H9 (cell line): ENCODE measurements at regions not wholly inside any gene's neighbourhood (a gene's known extent, or its start where the extent isn't known, plus 50 kb on each side); places are given as distances from the start of the nearest gene placed in this dataset.

Experiments used
- DNase-seq: peaks from one replicate; pipeline ENCODE4 v3.0.0-alpha.2; 2017
- H2AFZ ChIP-seq: one replicate; pipeline ENCODE4 v1.6.1; 2013; ENCODE audit warnings: mild to moderate bottlenecking, low read length, control low read depth, moderate library complexity
- H2AK5ac ChIP-seq: 2 replicates; pipeline ENCODE4 v1.6.1; 2013; ENCODE audit warnings: low read length, control low read depth, mixed read lengths; ENCODE audit not compliant: insufficient read length
- H2BK120ac ChIP-seq: one replicate; pipeline ENCODE4 v1.6.1; 2013; ENCODE audit warnings: low read depth, mild to moderate bottlenecking, low read length, control low read depth, inconsistent platforms; ENCODE audit not compliant: poor library complexity, severe bottlenecking
- H2BK12ac ChIP-seq: 2 replicates; pipeline ENCODE4 v1.6.1; 2013; ENCODE audit warnings: low read length, control low read depth, mixed read lengths, low read depth; ENCODE audit not compliant: insufficient read length
- H2BK15ac ChIP-seq: 2 replicates; pipeline ENCODE4 v1.6.1; 2013; ENCODE audit warnings: low read depth, low read length, control low read depth
- H2BK20ac ChIP-seq: one replicate; pipeline ENCODE4 v1.6.1; 2013; ENCODE audit warnings: low read depth, mild to moderate bottlenecking, low read length, control low read depth, inconsistent platforms; ENCODE audit not compliant: poor library complexity, severe bottlenecking
- H2BK5ac ChIP-seq: 2 replicates; pipeline ENCODE4 v1.6.1; 2013; ENCODE audit warnings: low read length, control low read depth, mixed read lengths; ENCODE audit not compliant: insufficient read length
- H3K14ac ChIP-seq: 2 replicates; pipeline ENCODE4 v1.6.1; 2013; ENCODE audit warnings: low read length, control low read depth; ENCODE audit not compliant: insufficient read depth
- H3K18ac ChIP-seq: 2 replicates; pipeline ENCODE4 v1.6.1; 2013; ENCODE audit warnings: low read depth, mild to moderate bottlenecking, mixed read lengths, low read length, control low read depth; ENCODE audit not compliant: insufficient read length
- H3K23ac ChIP-seq: 2 replicates; pipeline ENCODE4 v1.6.1; 2013; ENCODE audit warnings: low read length, control low read depth, mixed read lengths, low read depth; ENCODE audit not compliant: insufficient read length
- H3K23me2 ChIP-seq: 2 replicates; pipeline ENCODE4 v1.6.1; 2013; ENCODE audit warnings: low read depth, mild to moderate bottlenecking, mixed read lengths, low read length, control low read depth; ENCODE audit not compliant: insufficient read length, poor library complexity, severe bottlenecking
- H3K27ac ChIP-seq: 2 replicates; pipeline ENCODE4 v1.5.1; 2013; ENCODE audit warnings: low read length, control low read depth, mixed read lengths, low read depth; ENCODE audit not compliant: insufficient read length
- H3K27me3 ChIP-seq: 2 replicates; pipeline ENCODE4 v1.6.1; 2013; ENCODE audit warnings: low read length, control low read depth, inconsistent platforms; ENCODE audit not compliant: insufficient read depth
- H3K4ac ChIP-seq: 2 replicates; pipeline ENCODE4 v1.6.1; 2013; ENCODE audit warnings: low read depth, mild to moderate bottlenecking, control low read depth, inconsistent platforms, low read length, moderate library complexity
- H3K4me1 ChIP-seq: 2 replicates; pipeline ENCODE4 v1.6.1; 2013; ENCODE audit warnings: low read length, control low read depth, inconsistent platforms; ENCODE audit not compliant: insufficient read depth
- H3K4me2 ChIP-seq: 2 replicates; pipeline ENCODE4 v1.6.1; 2013; ENCODE audit warnings: low read length, control low read depth, mixed read lengths; ENCODE audit not compliant: insufficient read length, insufficient read depth
- H3K56ac ChIP-seq: 2 replicates; pipeline ENCODE4 v1.6.1; 2013; ENCODE audit warnings: low read depth, mild to moderate bottlenecking, mixed read lengths, low read length, control low read depth; ENCODE audit not compliant: insufficient read length
- H3K79me1 ChIP-seq: 2 replicates; pipeline ENCODE4 v1.6.1; 2013; ENCODE audit warnings: low read depth, mild to moderate bottlenecking, moderate library complexity, low read length, control low read depth, inconsistent platforms; ENCODE audit not compliant: insufficient read depth, poor library complexity, severe bottlenecking
- H3K79me2 ChIP-seq: 2 replicates; pipeline ENCODE4 v1.6.1; 2013; ENCODE audit warnings: low read length, control low read depth, inconsistent platforms; ENCODE audit not compliant: insufficient read depth
- H3K9ac ChIP-seq: 2 replicates; pipeline ENCODE4 v1.6.1; 2013; ENCODE audit warnings: low read length, control low read depth, mixed read lengths; ENCODE audit not compliant: insufficient read length; ENCODE audit errors: extremely low read depth
- H3K9me3 ChIP-seq: one replicate; pipeline ENCODE4 v1.6.1; 2013; ENCODE audit warnings: low read depth, low read length, inconsistent platforms; ENCODE audit not compliant: control insufficient read depth
- H3T11ph ChIP-seq: one replicate; pipeline ENCODE4 v1.6.1; 2013; ENCODE audit warnings: mild to moderate bottlenecking, low read length, control low read depth, inconsistent platforms
- H4K20me1 ChIP-seq: one replicate; pipeline ENCODE4 v1.6.1; 2013; ENCODE audit not compliant: control insufficient read depth, insufficient read length, insufficient read depth
- H4K5ac ChIP-seq: 2 replicates; pipeline ENCODE4 v1.6.1; 2013; ENCODE audit warnings: low read depth, mild to moderate bottlenecking, mixed read lengths, low read length, control low read depth; ENCODE audit not compliant: insufficient read length
- H4K8ac ChIP-seq: replicated peaks from 2 replicates; pipeline ENCODE4 v1.6.1; 2013; ENCODE audit warnings: low read length, control low read depth, mixed read lengths, low read depth; ENCODE audit not compliant: insufficient read length
- H4K91ac ChIP-seq: 2 replicates; pipeline ENCODE4 v1.6.1; 2013; ENCODE audit warnings: low read depth, mild to moderate bottlenecking, moderate library complexity, mixed read lengths, low read length, control low read depth; ENCODE audit not compliant: insufficient read length
- H3K27ac Mint-ChIP-seq, 3 experiments: 2 replicates in 2 of 3; 3 replicates in 1 of 3; pipeline ENCODE4 v1.8.0; 2020 to 2021; ENCODE audit warnings: mixed read lengths in 3 of 3, mild to moderate bottlenecking in 1 of 3, moderate library complexity in 1 of 3
- H3K27me3 Mint-ChIP-seq: 2 replicates; pipeline ENCODE4 v1.8.0; 2021; ENCODE audit warnings: low read depth, mild to moderate bottlenecking, moderate library complexity, mixed read lengths
- H3K36me3 Mint-ChIP-seq, 3 experiments: 2 replicates in 2 of 3; 3 replicates in 1 of 3; pipeline ENCODE4 v1.8.0; 2020 to 2021; ENCODE audit warnings: low read depth in 3 of 3, mixed read lengths in 3 of 3; ENCODE audit not compliant: insufficient read depth in 1 of 3
- H3K4me1 Mint-ChIP-seq, 2 experiments: 2 replicates each; pipeline ENCODE4 v1.8.0; 2020; ENCODE audit warnings: mixed read lengths in 2 of 2
- H3K4me3 Mint-ChIP-seq, 2 experiments: 2 replicates in 1 of 2; 3 replicates in 1 of 2; pipeline ENCODE4 v1.8.0; 2020 to 2021; ENCODE audit warnings: mild to moderate bottlenecking in 2 of 2, mixed read lengths in 2 of 2, moderate library complexity in 1 of 2
- H3K9me3 Mint-ChIP-seq, 2 experiments: 2 replicates in 1 of 2; 3 replicates in 1 of 2; pipeline ENCODE4 v1.8.0; 2020; ENCODE audit warnings: mild to moderate bottlenecking in 2 of 2, mixed read lengths in 2 of 2, moderate library complexity in 1 of 2
- CTCF ChIP-seq: fragments of 200-600 bp; sonication (generic); conservative IDR thresholded peaks from 3 replicates; pipeline ENCODE4 v1.8.0; 2021; ENCODE audit warnings: antibody characterized with exemption, mild to moderate bottlenecking
- WGBS: extraction: QIAGEN DNeasy Blood & Tissue Kit; methylation state at CpG from one replicate; pipeline ENCODE4 v1.1.7; 2013; ENCODE audit warnings: missing lambda C conversion rate, low lambda C conversion rate, mixed read lengths; ENCODE audit not compliant: insufficient read length; ENCODE audit errors: extremely low coverage; 5-methylcytosine and 5-hydroxymethylcytosine counted together

GRCh38 chrX:40462795-40463194, 118.0 kb upstream of the ATP6AP2 start:
- TF ChIP-seq CTCF, result no peak
- H2AK5ac ChIP-seq, result no peak overlapping the region
- no peak overlapping the region for H2BK12ac ChIP-seq
- H3K27ac Mint-ChIP-seq, result no peak overlapping the region
- WGBS, result no CpG with 5 or more reads among the region's 4 CpGs
- H3K27me3 ChIP-seq, result no peaks in the 10 kb centered on the region
- H3K9me3 ChIP-seq, result no peaks in the 10 kb centered on the region
- H3K4me1 Mint-ChIP-seq, result peaks cover 12 to 25% of the 10 kb centered on the region in 2 experiments
- no peak overlapping the region for H3K4me3 Mint-ChIP-seq
- no peak overlapping the region for H3K4ac ChIP-seq
- H3K56ac ChIP-seq, result no peak overlapping the region
- no peaks in the 10 kb centered on the region for H3K23me2 ChIP-seq
- no peak overlapping the region for H4K91ac ChIP-seq
- no peak overlapping the region for H3K9ac ChIP-seq
- no peaks in the 10 kb centered on the region for H4K20me1 ChIP-seq
- peaks cover 6 to 13% (median 11%) of the 10 kb centered on the region in 3 experiments for H3K36me3 Mint-ChIP-seq
- no peak overlapping the region for H2BK120ac ChIP-seq
- H3K79me1 ChIP-seq, result no peaks in the 10 kb centered on the region
- peaks cover 16% of the 10 kb centered on the region for H3K27me3 Mint-ChIP-seq
- H3K27ac ChIP-seq, result no peak overlapping the region
- no peak overlapping the region for H2BK15ac ChIP-seq
- no peak overlapping the region for H3K14ac ChIP-seq
- no peak overlapping the region for H3T11ph ChIP-seq
- H3K79me2 ChIP-seq, result no peaks in the 10 kb centered on the region
- H3K4me2 ChIP-seq, result no peak overlapping the region
- no peak overlapping the region for H4K8ac ChIP-seq
- no peak overlapping the region for H2AFZ ChIP-seq
- no peak overlapping the region for H4K5ac ChIP-seq
- H3K4me1 ChIP-seq, result no peaks in the 10 kb centered on the region
- no peak overlapping the region for H3K23ac ChIP-seq
- DNase-seq, result no peak
- no peak overlapping the region for H3K18ac ChIP-seq
- peaks cover 76 to 77% of the 10 kb centered on the region in 2 experiments for H3K9me3 Mint-ChIP-seq
- H2BK20ac ChIP-seq, result no peak overlapping the region
- no peak overlapping the region for H2BK5ac ChIP-seq
